ENCODE measurements at regions not wholly inside any gene's neighbourhood (a gene's known extent, or its start where the extent isn't known, plus 50 kb on each side); places are given as distances from the start of the nearest gene placed in this dataset.
A peak's percentile ranks its signal among the peaks of the same experiment; 100 is the strongest.

- POLR2A ChIA-PET = no interaction called here
- Histone ChIP-seq H3K27ac (ENCODE audit: extremely low read depth, low read depth, low read length) (no peak overlapping the region), H3K4me1 (ENCODE audit: control insufficient read depth, insufficient read depth, low read length) (no peaks in the 10 kb centered on the region), H3K9me3 (ENCODE audit: control insufficient read depth, insufficient read depth, low read depth, low read length) (no peaks in the 10 kb centered on the region), H3K4me3 (ENCODE audit: low read depth, low read length) (no peak overlapping the region), H3K36me3 (ENCODE audit: control insufficient read depth in 2 of 2, insufficient read depth in 1 of 2, low read length in 2 of 2) (no peaks in the 10 kb centered on the region)
- CTCF ChIA-PET = interaction anchor here (0.5 kb wide), 1 partner anchor 26 kb away, joined by 3 read pairs; no protein-coding TSS in a partner anchor
- TF ChIP-seq, protein P1, sequence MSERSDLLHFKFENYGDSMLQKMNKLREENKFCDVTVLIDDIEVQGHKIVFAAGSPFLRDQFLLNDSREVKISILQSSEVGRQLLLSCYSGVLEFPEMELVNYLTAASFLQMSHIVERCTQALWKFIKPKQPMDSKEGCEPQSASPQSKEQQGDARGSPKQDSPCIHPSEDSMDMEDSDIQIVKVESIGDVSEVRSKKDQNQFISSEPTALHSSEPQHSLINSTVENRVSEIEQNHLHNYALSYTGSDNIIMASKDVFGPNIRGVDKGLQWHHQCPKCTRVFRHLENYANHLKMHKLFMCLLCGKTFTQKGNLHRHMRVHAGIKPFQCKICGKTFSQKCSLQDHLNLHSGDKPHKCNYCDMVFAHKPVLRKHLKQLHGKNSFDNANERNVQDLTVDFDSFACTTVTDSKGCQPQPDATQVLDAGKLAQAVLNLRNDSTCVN (tag by site-specific recombination; optimal IDR thresholded peaks at IDR 0.05) = no peak
- TF ChIP-seq ZBTB7A (tag by site-specific recombination; IDR thresholded peaks at IDR 0.05; ENCODE audit: low read depth) (no peak), YY2 (tag by site-specific recombination; IDR thresholded peaks at IDR 0.05) (no peak), ZNF391 (tag by site-specific recombination; IDR thresholded peaks at IDR 0.05; ENCODE audit: borderline replicate concordance, low read depth) (no peak), ZNF211 (tag by site-specific recombination; IDR thresholded peaks at IDR 0.05; ENCODE audit: low read depth) (no peak), SCRT2 (tag by site-specific recombination; IDR thresholded peaks at IDR 0.05) (no peak), ZNF223 (tag by site-specific recombination; IDR thresholded peaks at IDR 0.05) (no peak), ZFHX2 (tag by site-specific recombination; conservative IDR thresholded peaks at IDR 0.05) (no peak), ZNF26 (tag by site-specific recombination; IDR thresholded peaks at IDR 0.05) (no peak)
These were observed 522.2 kb downstream of the CSNK1G3 start for GRCh38 chr5:124034083-124034700.

- ChIA-PET POLR2A (no interaction called here), CTCF (no interaction called here)
- Histone ChIP-seq H3K27ac (ENCODE audit: extremely low read depth, low read depth, low read length) (no peak overlapping the region), H3K4me1 (ENCODE audit: control insufficient read depth, insufficient read depth, low read length) (no peaks in the 10 kb centered on the region), H3K36me3 (ENCODE audit: control insufficient read depth in 2 of 2, insufficient read depth in 1 of 2, low read length in 2 of 2) (no peaks in the 10 kb centered on the region), H3K4me3 (ENCODE audit: low read depth, low read length) (no peak overlapping the region), H3K9me3 (ENCODE audit: control insufficient read depth, insufficient read depth, low read depth, low read length) (no peaks in the 10 kb centered on the region)
- TF ChIP-seq ZBTB20 (tag by site-specific recombination; IDR thresholded peaks at IDR 0.05) = peak; percentile 36; the same call in 1 of the 2 replicates
- TF ChIP-seq SP7 (tag by site-specific recombination; IDR thresholded peaks at IDR 0.05) = 0 out of 2 replicates have a peak, but pooled peaks have one; percentile 42
- no peak for TF ChIP-seq ZNF670 (tag by site-specific recombination; IDR thresholded peaks at IDR 0.05; ENCODE audit: low read depth)
These were observed 518.1 kb downstream of the CSNK1G3 start for GRCh38 chr5:124030043-124030491.

GRCh38 chr5:124027441-124027840 lies 515.5 kb downstream of the CSNK1G3 start:
- H3K9me3 ChIP-seq (ENCODE audit: control insufficient read depth, insufficient read depth, low read depth, low read length) = no peaks in the 10 kb centered on the region
- no peak overlapping the region for H3K27ac ChIP-seq (ENCODE audit: extremely low read depth, low read depth, low read length)
- CTCF ChIA-PET = no interaction called here
- POLR2A ChIA-PET = no interaction called here
- H3K4me1 ChIP-seq (ENCODE audit: control insufficient read depth, insufficient read depth, low read length) = no peaks in the 10 kb centered on the region
- H3K36me3 ChIP-seq (ENCODE audit: control insufficient read depth in 2 of 2, insufficient read depth in 1 of 2, low read length in 2 of 2) = no peaks in the 10 kb centered on the region
- no peak overlapping the region for H3K4me3 ChIP-seq (ENCODE audit: low read depth, low read length)
- TF ChIP-seq ZFHX2 (tag by site-specific recombination; conservative IDR thresholded peaks at IDR 0.05) = no peak
- TF ChIP-seq ZBTB7A (tag by site-specific recombination; IDR thresholded peaks at IDR 0.05; ENCODE audit: low read depth) = no peak
- TF ChIP-seq ZNF501 (tag by site-specific recombination; IDR thresholded peaks at IDR 0.05) = no peak
- no peak for TF ChIP-seq ZBTB10 (tag by site-specific recombination; IDR thresholded peaks at IDR 0.05)
- no peak for TF ChIP-seq ZSCAN5A (tag by site-specific recombination; IDR thresholded peaks at IDR 0.05)
- TF ChIP-seq ZNF146 (tag by site-specific recombination; IDR thresholded peaks at IDR 0.05) = no peak
- TF ChIP-seq, protein P2, sequence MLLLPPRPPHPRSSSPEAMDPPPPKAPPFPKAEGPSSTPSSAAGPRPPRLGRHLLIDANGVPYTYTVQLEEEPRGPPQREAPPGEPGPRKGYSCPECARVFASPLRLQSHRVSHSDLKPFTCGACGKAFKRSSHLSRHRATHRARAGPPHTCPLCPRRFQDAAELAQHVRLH (tag by site-specific recombination; IDR thresholded peaks at IDR 0.05) = no peak

Data from HEK293 (cell line).